Muscle layer of colon (tissue), 2 donors: ENCODE measurements at regions not wholly inside any gene's neighbourhood (a gene's known extent, or its start where the extent isn't known, plus 50 kb on each side); places are given as distances from the start of the nearest gene placed in this dataset.
"Not testable (repeated sequence)": the region's sequence is repeated elsewhere in the genome, so short reads cannot be mapped to it uniquely, and the experiment has no call there.

Source experiments
- H3K27ac ChIP-seq: one replicate; pipeline ENCODE4 v1.7.0; 2013; ENCODE audit warnings: low read depth, mild to moderate bottlenecking, low read length, moderate library complexity
- H3K27me3 ChIP-seq, 2 donors: one replicate each; pipeline ENCODE4 v1.7.0; 2013; ENCODE audit warnings: low read length in 2 of 2, mild to moderate bottlenecking in 2 of 2; ENCODE audit not compliant: insufficient read depth in 2 of 2, control insufficient read depth in 1 of 2
- H3K36me3 ChIP-seq: one replicate; pipeline ENCODE4 v1.7.0; 2013; ENCODE audit warnings: mild to moderate bottlenecking, low read length; ENCODE audit not compliant: insufficient read depth
- H3K4me1 ChIP-seq: one replicate; pipeline ENCODE4 v1.7.0; 2013; ENCODE audit warnings: mild to moderate bottlenecking, low read length; ENCODE audit not compliant: insufficient read depth
- H3K4me3 ChIP-seq, 2 donors: one replicate each; pipeline ENCODE4 v1.7.0; 2013; ENCODE audit warnings: low read length in 2 of 2, low read depth in 1 of 2, mild to moderate bottlenecking in 1 of 2, moderate library complexity in 1 of 2
- H3K9ac ChIP-seq: one replicate; pipeline ENCODE4 v1.7.0; 2013; ENCODE audit warnings: low read length
- H3K9me3 ChIP-seq: one replicate; pipeline ENCODE4 v1.7.0; 2013; ENCODE audit warnings: mild to moderate bottlenecking, low read length
- donor health status: abdominal sarcoma.
- donor health status: Adenocarcinoma of cecum.

DNA sequence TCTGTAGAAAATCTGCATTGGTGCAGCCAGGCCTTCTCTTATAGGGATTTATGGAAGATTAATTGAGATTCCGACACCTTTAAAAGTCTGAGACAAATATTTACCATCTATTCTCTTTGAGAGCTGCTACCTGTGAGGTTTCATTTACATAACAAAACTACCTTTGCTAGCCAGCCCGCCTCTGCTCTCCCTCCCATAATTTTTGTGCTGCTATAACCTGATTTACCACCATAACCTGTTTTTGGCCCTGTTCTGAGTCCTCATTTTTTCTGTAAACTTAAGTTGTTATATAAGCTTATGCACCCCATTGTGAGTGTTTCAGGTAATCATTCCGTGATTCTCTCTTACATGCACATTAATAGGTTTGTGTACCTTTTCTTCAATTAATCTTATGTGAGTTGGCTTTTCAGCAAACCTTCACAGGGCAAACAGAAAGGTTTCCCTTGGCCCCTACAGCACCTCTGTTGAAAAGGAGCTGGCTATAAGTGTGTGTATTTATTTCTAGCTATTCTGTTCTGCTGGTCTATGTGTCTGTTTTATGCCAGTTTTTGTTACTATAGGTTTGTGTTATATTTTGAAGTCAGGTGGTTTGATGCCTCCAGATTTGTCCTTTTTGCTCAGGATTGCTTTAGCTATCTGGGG, 114.9 kb upstream of the XIRP2 start:
- Histone ChIP-seq H3K4me3 (no peak overlapping the region), H3K9me3 (no peaks in the 10 kb centered on the region), H3K27me3 (no peaks in the 10 kb centered on the region), H3K4me1 (no peaks in the 10 kb centered on the region), H3K27ac (no peak overlapping the region), H3K36me3 (no peaks in the 10 kb centered on the region), H3K9ac (no peak overlapping the region)

DNA sequence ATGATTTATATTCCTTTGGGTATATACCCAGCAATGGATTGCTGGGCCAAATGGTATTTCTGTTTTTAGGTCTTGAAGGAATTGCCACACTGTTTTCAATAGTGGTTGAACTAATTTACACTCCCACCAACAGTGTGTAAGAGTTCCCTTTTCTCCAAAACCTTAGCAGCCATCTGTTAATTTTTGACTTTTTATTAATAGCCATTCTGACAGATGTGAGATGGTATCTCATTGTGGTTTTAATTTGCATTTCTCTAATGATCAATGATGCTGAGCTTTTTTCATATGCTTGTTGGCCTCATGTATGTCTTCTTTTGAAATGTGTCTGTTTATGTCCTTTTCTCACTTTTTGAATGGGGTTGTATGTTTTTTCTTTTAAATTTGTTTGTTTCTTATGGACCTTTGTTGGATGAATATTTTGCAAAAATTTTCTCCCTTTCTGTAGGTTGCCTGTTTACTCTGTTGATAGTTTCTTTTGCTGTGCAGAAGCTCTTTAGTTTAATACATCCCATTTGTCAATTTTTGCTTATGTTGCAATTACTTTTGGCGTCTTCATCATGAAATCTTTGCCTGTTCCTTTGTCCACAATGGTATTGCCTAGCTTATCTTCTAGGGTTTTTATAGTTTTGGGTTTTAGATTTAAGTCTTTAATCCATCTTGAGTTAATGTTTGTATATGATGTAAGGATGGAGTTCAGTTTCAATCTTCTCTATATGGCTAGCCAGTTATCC, 119.7 kb upstream of the XIRP2 start:
- Histone ChIP-seq H3K4me3 (no peak overlapping the region), H3K9ac (no peak overlapping the region), H3K36me3 (no peaks in the 10 kb centered on the region), H3K4me1 (no peaks in the 10 kb centered on the region), H3K9me3 (no peaks in the 10 kb centered on the region), H3K27ac (no peak overlapping the region), H3K27me3 (no peaks in the 10 kb centered on the region)

DNA sequence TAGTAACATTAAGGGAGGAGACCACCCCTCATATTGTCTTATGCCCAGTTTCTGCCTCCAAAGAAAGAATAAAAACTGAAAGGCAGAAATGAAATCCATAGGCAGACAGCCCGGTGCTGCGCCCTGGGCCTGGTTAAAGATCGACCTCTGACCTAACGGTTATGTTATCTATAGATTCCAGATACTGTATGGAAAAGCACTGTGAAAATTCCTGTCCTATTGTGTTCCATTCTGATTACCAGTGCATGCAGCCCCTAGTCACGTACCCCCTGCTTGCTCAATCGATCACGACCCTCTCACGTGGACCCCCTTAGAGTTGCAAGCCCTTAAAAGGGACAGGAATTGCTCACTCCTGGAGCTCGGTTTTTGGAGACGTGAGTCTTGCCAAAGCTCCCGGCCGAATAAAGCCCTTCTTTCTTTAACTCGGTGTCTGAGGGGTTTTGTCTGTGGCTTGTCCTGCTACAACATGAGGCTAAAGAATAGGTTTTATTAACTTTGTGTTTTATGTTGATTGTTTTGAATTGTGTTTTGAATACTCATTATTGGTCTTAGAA, 121.4 kb upstream of the XIRP2 start:
- not testable (repeated sequence) for H3K4me1 ChIP-seq, H3K9me3 ChIP-seq, H3K27ac ChIP-seq, H3K36me3 ChIP-seq, H3K27me3 ChIP-seq, H3K9ac ChIP-seq, H3K4me3 ChIP-seq

DNA sequence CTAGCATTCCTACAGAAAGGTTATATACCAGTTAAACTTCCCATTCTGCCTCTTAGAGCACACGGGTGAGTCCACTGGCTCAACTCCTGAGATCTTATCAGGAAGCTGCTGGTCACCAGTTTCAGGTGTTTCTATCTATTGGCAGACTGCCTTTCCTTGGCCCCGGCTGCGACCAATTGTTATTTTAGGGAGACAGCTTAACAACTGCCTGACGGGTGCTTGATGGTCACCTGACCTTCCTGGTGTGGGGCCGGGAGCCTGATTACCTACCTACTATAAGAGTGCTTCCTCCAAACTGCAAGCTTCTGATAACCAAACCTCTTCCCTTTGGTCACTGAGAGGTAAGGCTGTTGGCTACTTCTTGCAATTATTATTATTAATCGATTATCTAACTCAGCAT, 122.1 kb upstream of the XIRP2 start:
- H3K36me3 ChIP-seq, result no peaks in the 10 kb centered on the region
- H3K27me3 ChIP-seq, result no peaks in the 10 kb centered on the region
- H3K9ac ChIP-seq, result no peak overlapping the region
- H3K9me3 ChIP-seq, result no peaks in the 10 kb centered on the region
- no peak overlapping the region for H3K4me3 ChIP-seq
- no peaks in the 10 kb centered on the region for H3K4me1 ChIP-seq
- no peak overlapping the region for H3K27ac ChIP-seq

DNA sequence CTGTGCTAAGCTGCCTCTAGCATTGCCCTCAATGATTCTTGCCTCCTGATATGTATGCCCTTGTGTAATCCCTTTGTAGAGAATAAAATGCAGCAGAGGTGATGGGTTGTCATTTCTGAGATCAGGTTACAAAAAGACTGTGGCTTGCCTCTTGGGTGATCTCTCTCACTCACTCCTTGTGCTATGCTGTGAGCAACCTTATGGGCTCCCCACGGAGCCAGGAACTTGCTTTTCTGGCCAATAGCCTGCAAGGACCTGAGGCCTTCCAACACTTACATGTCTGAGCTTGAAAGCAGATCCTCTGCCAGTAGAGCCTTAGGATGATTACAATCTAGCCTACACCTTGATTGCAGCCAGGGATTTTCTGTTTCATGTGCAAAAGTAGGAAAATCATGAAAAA, 123.1 kb upstream of the XIRP2 start:
- Histone ChIP-seq H3K9ac (no peak overlapping the region), H3K9me3 (no peaks in the 10 kb centered on the region)

DNA sequence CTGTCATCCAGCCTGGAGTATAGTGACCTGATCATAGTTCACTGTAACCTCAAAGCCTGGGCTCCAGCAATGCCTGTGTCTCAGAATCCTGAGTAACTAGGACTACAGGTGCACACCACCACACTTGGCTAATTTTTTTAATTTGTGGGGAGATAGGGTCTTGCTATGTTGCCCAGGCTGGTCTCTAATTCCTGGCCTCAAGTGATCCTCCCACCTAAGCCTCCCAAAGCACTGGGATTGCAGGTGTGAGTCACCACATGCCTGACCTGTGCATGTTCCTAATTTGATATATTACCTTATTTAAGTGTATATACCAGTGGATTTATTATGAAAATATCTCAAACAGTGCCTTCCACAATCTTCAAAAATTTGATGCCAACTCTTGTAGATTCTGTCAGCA, 123.6 kb upstream of the XIRP2 start:
- no peak overlapping the region for H3K9ac ChIP-seq
- no peak overlapping the region for H3K27ac ChIP-seq
- H3K4me3 ChIP-seq, result no peak overlapping the region
- no peaks in the 10 kb centered on the region for H3K27me3 ChIP-seq
- H3K9me3 ChIP-seq, result no peaks in the 10 kb centered on the region
- no peaks in the 10 kb centered on the region for H3K4me1 ChIP-seq
- no peaks in the 10 kb centered on the region for H3K36me3 ChIP-seq

More for the DNA sequence above, 123.1 kb upstream of the XIRP2 start:
- H3K27ac ChIP-seq, result no peak overlapping the region
- H3K4me1 ChIP-seq, result no peaks in the 10 kb centered on the region
- no peak overlapping the region for H3K4me3 ChIP-seq
- H3K27me3 ChIP-seq, result no peaks in the 10 kb centered on the region
- H3K36me3 ChIP-seq, result no peaks in the 10 kb centered on the region

DNA sequence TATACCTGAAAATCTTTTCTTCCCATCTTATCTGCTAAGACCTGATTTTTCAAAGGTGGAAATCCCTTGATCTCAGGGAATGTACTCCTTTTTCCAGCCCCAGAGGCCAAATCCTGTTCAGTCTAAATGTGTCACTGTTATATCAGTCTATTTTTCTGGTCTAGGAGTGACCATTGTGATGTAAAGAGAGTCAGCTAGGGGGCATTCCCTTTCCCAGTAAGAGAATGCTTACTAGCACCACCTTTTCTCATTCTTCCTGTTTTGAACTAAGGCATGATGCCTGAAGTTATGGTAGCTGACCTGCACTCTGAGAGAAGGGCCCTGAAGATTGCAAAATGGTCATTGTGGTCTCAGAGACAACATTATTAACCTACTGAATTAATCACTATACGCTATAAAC, 124.1 kb upstream of the XIRP2 start:
- Histone ChIP-seq H3K9ac (no peak overlapping the region), H3K4me1 (no peaks in the 10 kb centered on the region), H3K36me3 (no peaks in the 10 kb centered on the region)

DNA sequence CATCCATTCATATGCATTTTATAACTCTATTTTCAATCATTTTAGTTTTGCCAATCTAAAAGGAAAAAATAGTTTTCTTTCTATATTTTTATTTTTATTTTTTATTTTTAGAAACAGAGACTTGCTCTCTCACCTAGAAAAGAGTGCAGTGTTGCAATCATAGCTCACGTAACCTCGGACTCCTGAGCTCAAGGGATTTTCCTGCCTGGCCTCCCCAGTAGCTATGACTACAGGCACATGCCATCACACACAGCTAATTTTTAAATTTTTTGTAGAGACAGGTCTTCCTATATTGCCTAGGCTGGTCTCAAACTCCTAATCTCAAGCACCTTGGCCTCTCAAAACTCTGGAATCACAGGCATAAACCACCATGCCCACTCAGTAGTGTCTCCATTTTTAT, 125.5 kb upstream of the XIRP2 start:
- Histone ChIP-seq H3K9me3 (no peaks in the 10 kb centered on the region), H3K36me3 (no peaks in the 10 kb centered on the region), H3K27me3 (no peaks in the 10 kb centered on the region), H3K27ac (no peak overlapping the region), H3K4me1 (no peaks in the 10 kb centered on the region), H3K9ac (no peak overlapping the region), H3K4me3 (no peak overlapping the region)

More for the DNA sequence above, 124.1 kb upstream of the XIRP2 start:
- H3K27ac ChIP-seq, result no peak overlapping the region
- no peaks in the 10 kb centered on the region for H3K27me3 ChIP-seq
- H3K9me3 ChIP-seq, result no peaks in the 10 kb centered on the region
- no peak overlapping the region for H3K4me3 ChIP-seq

DNA sequence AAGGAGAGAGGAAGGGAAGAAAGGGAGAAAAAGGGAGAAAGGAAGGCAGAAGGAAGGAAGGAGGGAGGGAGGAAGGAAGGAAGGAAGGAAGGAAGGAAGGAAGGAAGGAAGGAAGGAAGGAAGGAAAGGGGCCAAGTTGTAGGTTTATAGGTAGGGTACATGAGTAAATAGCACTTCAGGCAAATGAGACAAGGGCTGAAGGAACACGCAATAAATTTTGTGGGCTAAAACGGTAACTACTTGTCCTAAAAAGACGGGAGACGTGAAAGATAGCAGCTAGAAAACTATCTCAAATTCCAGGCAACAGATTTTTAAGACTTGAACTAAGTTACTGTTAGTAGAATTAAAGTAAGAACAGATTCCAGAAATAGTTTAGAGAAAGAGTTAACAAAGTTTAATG, 129.3 kb upstream of the XIRP2 start:
- H3K27me3 ChIP-seq, result no peaks in the 10 kb centered on the region
- H3K4me3 ChIP-seq, result no peak overlapping the region
- no peaks in the 10 kb centered on the region for H3K9me3 ChIP-seq
- H3K9ac ChIP-seq, result no peak overlapping the region
- no peaks in the 10 kb centered on the region for H3K4me1 ChIP-seq
- H3K27ac ChIP-seq, result no peak overlapping the region
- H3K36me3 ChIP-seq, result no peaks in the 10 kb centered on the region

DNA sequence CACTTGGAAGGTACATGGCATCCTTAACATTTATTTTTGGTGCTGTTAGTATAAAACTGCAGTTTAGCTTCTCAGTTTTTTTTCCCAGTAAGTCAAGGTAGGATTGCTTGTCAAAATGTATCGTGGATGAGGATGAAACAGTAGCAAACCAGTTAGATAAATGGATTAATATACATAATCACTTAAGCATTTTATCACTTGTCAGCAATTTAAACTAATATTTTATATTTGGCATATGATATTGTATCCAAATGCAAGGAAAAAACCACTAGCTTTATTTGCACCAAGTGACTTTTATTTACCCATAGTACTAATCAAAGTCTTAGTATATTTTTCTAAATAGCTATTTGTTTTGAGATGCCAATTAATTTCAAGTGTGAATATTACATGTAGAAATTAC, 137.7 kb upstream of the XIRP2 start:
- no peak overlapping the region for H3K9ac ChIP-seq
- no peak overlapping the region for H3K27ac ChIP-seq
- no peak overlapping the region for H3K4me3 ChIP-seq
- no peaks in the 10 kb centered on the region for H3K27me3 ChIP-seq
- H3K36me3 ChIP-seq, result no peaks in the 10 kb centered on the region
- no peaks in the 10 kb centered on the region for H3K4me1 ChIP-seq
- peaks cover 2% of the 10 kb centered on the region for H3K9me3 ChIP-seq

DNA sequence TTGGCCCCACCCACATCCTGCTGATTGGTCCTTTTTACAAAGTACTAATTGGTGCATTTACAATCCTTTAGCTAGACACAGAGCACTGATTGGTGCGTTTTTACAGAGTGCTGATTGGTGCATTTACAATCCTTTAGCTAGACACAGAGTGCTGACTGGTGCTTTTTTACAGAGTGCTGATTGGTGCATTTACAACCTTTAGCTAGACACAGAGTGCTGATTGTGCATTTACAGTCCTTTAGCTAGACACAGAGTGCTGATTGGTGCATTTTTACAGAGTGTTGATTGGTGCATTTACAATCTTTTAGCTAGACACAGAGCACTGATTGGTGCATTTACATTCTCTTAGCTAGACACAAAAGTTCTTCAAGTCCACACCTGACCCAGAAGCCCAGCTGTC, 144.2 kb upstream of the XIRP2 start:
- peaks cover 29% of the 10 kb centered on the region for H3K9me3 ChIP-seq
- H3K27ac ChIP-seq, H3K9ac ChIP-seq, H3K27me3 ChIP-seq, H3K4me3 ChIP-seq, H3K36me3 ChIP-seq, H3K4me1 ChIP-seq: not testable (repeated sequence)

DNA sequence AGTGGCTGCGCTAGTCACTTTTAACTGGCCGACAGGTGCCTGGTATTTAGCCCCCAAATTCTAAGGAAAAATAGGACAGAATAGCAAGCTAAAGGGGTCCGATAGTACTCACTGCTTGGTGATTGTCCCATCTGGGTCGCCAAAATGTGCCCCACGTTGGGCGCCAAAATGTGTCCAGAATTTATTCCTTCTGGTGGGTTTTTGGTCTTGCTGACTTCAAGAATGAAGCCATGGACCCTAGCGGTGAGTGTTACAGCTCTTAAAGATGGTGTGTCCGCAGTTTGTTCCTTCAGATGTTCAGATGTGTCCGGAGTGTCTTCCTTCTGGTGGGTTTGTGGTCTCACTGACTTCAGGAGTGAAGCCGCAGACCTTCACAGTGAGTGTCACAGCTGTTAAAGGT, 144.8 kb upstream of the XIRP2 start:
- not testable (repeated sequence) for H3K36me3 ChIP-seq, H3K9ac ChIP-seq, H3K4me3 ChIP-seq, H3K27me3 ChIP-seq, H3K27ac ChIP-seq, H3K4me1 ChIP-seq
- H3K9me3 ChIP-seq, result peaks cover 29% of the 10 kb centered on the region
